ENCODE measurements at regions not wholly inside any gene's neighbourhood (a gene's known extent, or its start where the extent isn't known, plus 50 kb on each side); places are given as distances from the start of the nearest gene placed in this dataset.

DNA sequence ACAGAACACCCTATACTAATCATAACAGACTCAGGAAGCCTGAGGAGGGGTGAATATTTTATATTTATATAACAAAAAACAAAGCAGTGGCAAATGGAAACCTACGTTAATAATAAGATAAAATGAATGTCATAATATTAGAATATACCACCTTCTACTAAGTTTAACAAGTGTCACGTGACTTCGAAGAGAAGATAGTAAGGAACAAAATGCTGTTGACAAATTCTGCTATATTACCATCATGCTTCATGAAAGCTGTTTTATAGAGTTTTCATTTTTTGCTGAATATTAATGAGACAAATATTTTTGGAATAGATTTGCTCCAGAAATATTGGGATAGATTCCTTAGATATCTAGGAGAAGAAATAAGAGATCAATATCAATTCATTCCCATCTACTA, 450.6 kb upstream of the DCN start:
- in situ Hi-C loops (cut with MboI; ENCODE audit: low sequenced_read_pairs, unreplicated experiment): no loop called here
- no peak for DNase-seq (ENCODE audit: low spot score)
- no peak for TF ChIP-seq CTCF (IDR thresholded peaks at IDR 0.05; ENCODE audit: borderline replicate concordance, control extremely low read depth, extremely low read depth, insufficient read depth, missing control alignments)

GRCh38 chr12:91632042-91632786, 449.6 kb upstream of the DCN start:
- DNase-seq (ENCODE audit: low spot score): no peak
- in situ Hi-C loops (cut with MboI; ENCODE audit: low sequenced_read_pairs, unreplicated experiment): no loop called here
- TF ChIP-seq CTCF (IDR thresholded peaks at IDR 0.05; ENCODE audit: borderline replicate concordance, control extremely low read depth, extremely low read depth, insufficient read depth, missing control alignments): no peak

- no peak for TF ChIP-seq CTCF (IDR thresholded peaks at IDR 0.05; ENCODE audit: borderline replicate concordance, control extremely low read depth, extremely low read depth, insufficient read depth, missing control alignments)
- in situ Hi-C loops (cut with MboI; ENCODE audit: low sequenced_read_pairs, unreplicated experiment): no loop called here
- no peak for DNase-seq (ENCODE audit: low spot score)
Measured at GRCh38 chr12:91630596-91631293, 448.1 kb upstream of the DCN start.

DNA sequence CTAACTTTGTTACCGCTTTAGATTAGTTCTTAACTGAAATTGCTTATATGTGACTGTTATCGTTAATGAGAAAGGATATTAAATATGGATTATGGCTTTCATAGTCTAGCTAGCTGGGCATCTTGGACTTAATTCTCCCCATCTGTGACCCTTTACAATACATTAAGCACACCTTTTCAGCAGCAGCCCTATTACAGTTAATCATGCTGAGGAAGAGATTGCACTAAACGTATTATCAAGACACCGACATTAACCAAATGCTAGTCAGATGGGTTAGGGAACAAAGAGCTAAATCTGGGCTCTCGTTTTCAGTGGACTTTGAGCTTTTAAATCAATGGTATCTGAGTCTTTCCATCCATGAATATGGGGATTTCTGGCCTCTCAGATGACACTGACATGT, 447.5 kb upstream of the DCN start:
- in situ Hi-C loops (cut with MboI; ENCODE audit: low sequenced_read_pairs, unreplicated experiment): no loop called here
- DNase-seq (ENCODE audit: low spot score): no peak
- no peak for TF ChIP-seq CTCF (IDR thresholded peaks at IDR 0.05; ENCODE audit: borderline replicate concordance, control extremely low read depth, extremely low read depth, insufficient read depth, missing control alignments)

DNA sequence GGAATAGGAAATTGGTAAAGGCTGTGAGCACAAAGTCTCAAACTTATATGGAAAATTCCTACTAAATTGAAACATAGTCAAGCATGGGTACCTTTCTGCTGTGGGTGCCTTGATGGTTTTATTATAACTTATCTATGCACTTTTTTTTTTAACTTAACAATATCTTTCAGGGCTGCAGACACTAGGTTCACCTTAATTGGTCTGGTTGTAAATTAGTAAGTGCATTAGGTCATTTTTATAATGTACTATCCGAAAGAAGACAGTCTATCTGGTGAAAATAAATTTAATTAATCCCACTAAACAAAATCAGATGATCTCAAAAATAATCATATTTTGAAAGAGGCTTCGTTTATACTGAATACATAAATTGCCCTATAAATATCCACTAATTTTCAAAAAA, 446.8 kb upstream of the DCN start:
- TF ChIP-seq CTCF (IDR thresholded peaks at IDR 0.05; ENCODE audit: borderline replicate concordance, control extremely low read depth, extremely low read depth, insufficient read depth, missing control alignments): no peak

GRCh38 chr12:91628656-91629055, 446.0 kb upstream of the DCN start:
- in situ Hi-C loops (cut with MboI; ENCODE audit: low sequenced_read_pairs, unreplicated experiment): no loop called here
- no peak for DNase-seq (ENCODE audit: low spot score)
- TF ChIP-seq CTCF (IDR thresholded peaks at IDR 0.05; ENCODE audit: borderline replicate concordance, control extremely low read depth, extremely low read depth, insufficient read depth, missing control alignments): no peak

More for the DNA sequence above, 446.8 kb upstream of the DCN start:
- in situ Hi-C loops (cut with MboI; ENCODE audit: low sequenced_read_pairs, unreplicated experiment): no loop called here
- no peak for DNase-seq (ENCODE audit: low spot score)

All from GM13976 (cell line).